PC-3 (cell line): ENCODE measurements at regions not wholly inside any gene's neighbourhood (a gene's known extent, or its start where the extent isn't known, plus 50 kb on each side); places are given as distances from the start of the nearest gene placed in this dataset.

ENCODE experiments used
- CTCF ChIP-seq: fragments of 300-600 bp; sonication (generic); conservative IDR thresholded peaks from 2 replicates; pipeline ENCODE4 v1.5.1; 2017; ENCODE audit warnings: antibody characterized with exemption, low read depth, mild to moderate bottlenecking, low read length
- EZH2 ChIP-seq: fragments of 300-600 bp; sonication (generic); IDR thresholded peaks from one replicate; pipeline ENCODE4 v1.6.1; 2017; ENCODE audit warnings: antibody characterized with exemption, mild to moderate bottlenecking, low read length; ENCODE audit not compliant: unreplicated experiment

GRCh38 chr6:97885325-97885724 lies 602.3 kb upstream of the MMS22L start:
- TF ChIP-seq CTCF (no peak), EZH2 (no peak)
